Esophagus squamous epithelium (tissue), 5 donors: ENCODE measurements at regions not wholly inside any gene's neighbourhood (a gene's known extent, or its start where the extent isn't known, plus 50 kb on each side); places are given as distances from the start of the nearest gene placed in this dataset.

ENCODE experiments used
- DNase-seq: peaks from one replicate; lab custom pipeline; 2025; lab: John Stamatoyannopoulos, UW
- H3K27ac ChIP-seq, 4 donors: fragments of 200-600 bp; sonication (generic); one replicate each; pipeline ENCODE4 v1.5.1; 2016 to 2019; ENCODE audit warnings: mild to moderate bottlenecking in 1 of 4
- H3K27me3 ChIP-seq, 4 donors: fragments of 200-600 bp; sonication (generic); 1 replicate in 3 of 4; 2 replicates in 1 of 4; pipeline versions ENCODE4 v1.5.1 to v1.6.0; 2017 to 2021; ENCODE audit warnings: antibody characterized with exemption in 1 of 4
- H3K36me3 ChIP-seq, 3 donors: fragments of 200-600 bp; sonication (generic); one replicate each; pipeline ENCODE4 v1.5.1; 2016 to 2019
- H3K4me1 ChIP-seq, 3 donors: fragments of 200-600 bp; sonication (generic); one replicate each; pipeline ENCODE4 v1.5.1; 2017 to 2019
- H3K4me3 ChIP-seq, 4 donors: fragments of 200-600 bp; sonication (generic); 1 replicate in 3 of 4; 2 replicates in 1 of 4; pipeline ENCODE4 v1.5.1; 2016 to 2019; ENCODE audit warnings: mild to moderate bottlenecking in 2 of 4, moderate library complexity in 1 of 4
- H3K9me3 ChIP-seq, 3 donors: fragments of 200-600 bp; sonication (generic); one replicate each; pipeline ENCODE4 v1.5.1; 2016 to 2019
- POLR2A ChIP-seq, 4 donors: fragments of 450-650 bp; IDR thresholded peaks; one replicate each; pipeline ENCODE4 v1.6.1; 2017; ENCODE audit warnings: antibody characterized with exemption in 4 of 4, mild to moderate bottlenecking in 4 of 4, moderate library complexity in 3 of 4
- WGBS, 2 donors: methylation state at CpG; one replicate each; pipeline ENCODE4 v1.1.5; 2018; 5-methylcytosine and 5-hydroxymethylcytosine counted together
- intact Hi-C: fragments of 100-400 bp; cut with DNase I; formaldehyde crosslinking; loops from one replicate; pipeline ENCODE4 v1.15.0; 2022
- TF ChIP-seq, protein P1 (sequence below), 6 experiments: fragments of 450-650 bp in 4 of 6; fragments of 200-600 bp in 2 of 6; sonication (generic) in 2 of 6; IDR thresholded peaks; one replicate each; pipeline ENCODE4 v1.5.1; 2016 to 2019; ENCODE audit warnings: antibody characterized with exemption in 6 of 6, mild to moderate bottlenecking in 4 of 6, moderate library complexity in 4 of 6
- donor health status: DM: yes; HTN: yes; CAD: no.

GRCh38 chr17:28247671-28248555, 71.1 kb upstream of the TMEM97 start:
- intact Hi-C loops = no loop called here
- 44 to 81% methylated on average over 3 to 5 of the region's 15 CpGs for WGBS, 2 donors
- Histone ChIP-seq H3K4me3 (no peak overlapping the region), H3K27me3 (peaks cover 0 to 20% (median 0%) of the 10 kb centered on the region in 4 donors), H3K9me3 (no peaks in the 10 kb centered on the region), H3K4me1 (peaks cover 0 to 16% (median 10%) of the 10 kb centered on the region in 3 donors), H3K27ac (no peak overlapping the region), H3K36me3 (no peaks in the 10 kb centered on the region)
- no peak for DNase-seq
- no peak for TF ChIP-seq POLR2A (IDR thresholded peaks at IDR 0.05)
- TF ChIP-seq, protein P1, sequence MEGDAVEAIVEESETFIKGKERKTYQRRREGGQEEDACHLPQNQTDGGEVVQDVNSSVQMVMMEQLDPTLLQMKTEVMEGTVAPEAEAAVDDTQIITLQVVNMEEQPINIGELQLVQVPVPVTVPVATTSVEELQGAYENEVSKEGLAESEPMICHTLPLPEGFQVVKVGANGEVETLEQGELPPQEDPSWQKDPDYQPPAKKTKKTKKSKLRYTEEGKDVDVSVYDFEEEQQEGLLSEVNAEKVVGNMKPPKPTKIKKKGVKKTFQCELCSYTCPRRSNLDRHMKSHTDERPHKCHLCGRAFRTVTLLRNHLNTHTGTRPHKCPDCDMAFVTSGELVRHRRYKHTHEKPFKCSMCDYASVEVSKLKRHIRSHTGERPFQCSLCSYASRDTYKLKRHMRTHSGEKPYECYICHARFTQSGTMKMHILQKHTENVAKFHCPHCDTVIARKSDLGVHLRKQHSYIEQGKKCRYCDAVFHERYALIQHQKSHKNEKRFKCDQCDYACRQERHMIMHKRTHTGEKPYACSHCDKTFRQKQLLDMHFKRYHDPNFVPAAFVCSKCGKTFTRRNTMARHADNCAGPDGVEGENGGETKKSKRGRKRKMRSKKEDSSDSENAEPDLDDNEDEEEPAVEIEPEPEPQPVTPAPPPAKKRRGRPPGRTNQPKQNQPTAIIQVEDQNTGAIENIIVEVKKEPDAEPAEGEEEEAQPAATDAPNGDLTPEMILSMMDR (IDR thresholded peaks at IDR 0.05) = no peak

DNA sequence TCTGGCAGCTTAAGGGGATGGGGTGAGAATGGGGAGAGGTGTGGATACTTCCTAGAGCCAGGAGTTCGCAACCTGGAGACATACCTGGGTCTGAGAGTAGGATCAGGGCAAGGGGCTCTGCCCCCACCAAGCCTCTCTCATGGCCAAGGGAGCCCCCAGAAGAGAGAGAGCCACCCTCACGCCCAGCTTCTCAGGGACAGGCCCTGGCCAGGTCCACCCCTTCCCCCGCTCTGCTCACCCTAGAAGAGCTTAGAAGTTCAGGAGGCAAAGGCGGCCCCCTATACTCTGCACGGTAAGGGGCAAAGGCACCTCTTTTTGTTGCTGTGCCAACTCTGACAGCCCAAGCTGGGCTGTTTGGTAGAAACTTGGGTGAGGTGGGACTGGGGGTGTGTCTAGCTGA, 69.3 kb upstream of the TMEM97 start:
- Histone ChIP-seq H3K9me3 (no peaks in the 10 kb centered on the region), H3K27ac (no peak overlapping the region), H3K27me3 (peaks cover 0 to 37% (median 0%) of the 10 kb centered on the region in 4 donors), H3K4me1 (peaks cover 0 to 16% (median 10%) of the 10 kb centered on the region in 3 donors), H3K4me3 (no peak overlapping the region), H3K36me3 (no peaks in the 10 kb centered on the region)
- intact Hi-C loops = no loop called here
- TF ChIP-seq, protein P1 (IDR thresholded peaks at IDR 0.05) = no peak
- no peak for TF ChIP-seq POLR2A (IDR thresholded peaks at IDR 0.05)
- WGBS, 2 donors = 66 to 87% methylated on average over 3 to 5 of the region's 5 CpGs
- no peak for DNase-seq

- 57 to 61% methylated on average over 7 of the region's 7 CpGs for WGBS, 2 donors
- H3K4me3 ChIP-seq = no peak overlapping the region
- H3K9me3 ChIP-seq = no peaks in the 10 kb centered on the region
- H3K36me3 ChIP-seq = no peaks in the 10 kb centered on the region
- no peak for DNase-seq
- H3K27ac ChIP-seq = no peak overlapping the region
- peaks cover 0 to 59% (median 0%) of the 10 kb centered on the region in 4 donors for H3K27me3 ChIP-seq
- peaks cover 0 to 16% (median 10%) of the 10 kb centered on the region in 3 donors for H3K4me1 ChIP-seq
- TF ChIP-seq POLR2A (IDR thresholded peaks at IDR 0.05) = no peak
- TF ChIP-seq, protein P1 (IDR thresholded peaks at IDR 0.05) = no peak
- intact Hi-C loops = no loop called here
These were observed 66.6 kb upstream of the TMEM97 start for GRCh38 chr17:28252436-28252835.

DNA sequence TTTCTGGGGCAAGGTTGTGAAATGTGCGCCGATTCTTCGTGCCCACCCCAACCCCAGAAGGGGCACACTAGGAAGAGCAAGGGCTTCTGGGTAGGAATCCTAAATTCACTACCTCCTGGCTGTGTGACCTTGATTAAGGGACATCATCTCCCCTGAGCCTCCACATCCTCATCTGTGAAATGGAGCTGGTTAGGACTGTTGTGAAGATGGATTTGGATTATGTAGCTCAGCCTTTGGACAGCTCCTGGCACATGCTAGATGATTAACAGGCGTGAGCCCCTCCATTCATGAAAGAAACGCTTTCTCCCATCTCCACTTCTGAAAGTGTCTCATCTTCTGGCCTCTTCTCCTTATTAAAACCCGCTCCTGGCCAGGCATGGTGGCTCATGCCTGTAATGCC, 65.3 kb upstream of the TMEM97 start:
- no peaks in the 10 kb centered on the region for H3K36me3 ChIP-seq
- TF ChIP-seq POLR2A (IDR thresholded peaks at IDR 0.05) = no peak
- TF ChIP-seq, protein P1 (IDR thresholded peaks at IDR 0.05) = no peak
- H3K4me3 ChIP-seq = no peak overlapping the region
- peaks cover 0 to 66% (median 0%) of the 10 kb centered on the region in 4 donors for H3K27me3 ChIP-seq
- 70 to 73% methylated on average over 2 to 3 of the region's 6 CpGs for WGBS, 2 donors
- no peak for DNase-seq
- intact Hi-C loops = no loop called here
- peaks cover 0 to 16% (median 10%) of the 10 kb centered on the region in 3 donors for H3K4me1 ChIP-seq
- H3K9me3 ChIP-seq = no peaks in the 10 kb centered on the region
- no peak overlapping the region for H3K27ac ChIP-seq

GRCh38 chr17:28255616-28256015, 63.4 kb upstream of the TMEM97 start:
- intact Hi-C loops = no loop called here

More at GRCh38 chr17:28255616-28256015, 63.4 kb upstream of the TMEM97 start:
- no peaks in the 10 kb centered on the region for H3K9me3 ChIP-seq
- H3K4me1 ChIP-seq = peaks cover 0 to 16% (median 10%) of the 10 kb centered on the region in 3 donors
- peaks cover 0 to 67% (median 0%) of the 10 kb centered on the region in 4 donors for H3K27me3 ChIP-seq
- no peak for DNase-seq
- H3K27ac ChIP-seq = no peak overlapping the region
- H3K36me3 ChIP-seq = no peaks in the 10 kb centered on the region
- WGBS, 2 donors = 40 to 68% methylated on average over 1 to 2 of the region's 4 CpGs
- TF ChIP-seq POLR2A (IDR thresholded peaks at IDR 0.05) = no peak
- TF ChIP-seq, protein P1 (IDR thresholded peaks at IDR 0.05) = no peak
- no peak overlapping the region for H3K4me3 ChIP-seq
